H1 (cell line): ENCODE measurements at regions not wholly inside any gene's neighbourhood (a gene's known extent, or its start where the extent isn't known, plus 50 kb on each side); places are given as distances from the start of the nearest gene placed in this dataset.

Experiments
- CTCF ChIA-PET: fragments of 300-600 bp; sonication (Branson Sonifier 250); formaldehyde crosslinking; loops from one replicate; lab custom pipeline; 2021; ENCODE audit not compliant: partially characterized antibody; lab: Charles Lee
- POLR2A ChIA-PET: fragments of 300-600 bp; sonication (Branson Sonifier 250); formaldehyde crosslinking; loops from one replicate; lab custom pipeline; 2021; ENCODE audit warnings: inconsistent platforms; ENCODE audit not compliant: partially characterized antibody; lab: Charles Lee
- DNase-seq, 2 experiments: peaks; one replicate each; pipeline versions ENCODE4 v3.0.0 to v3.0.0-alpha.2; 2010 to 2022; ENCODE audit warnings: low spot score in 2 of 2, low read depth in 1 of 2, mixed read lengths in 1 of 2
- FAIRE-seq: peaks from 2 replicates; lab custom pipeline; 2011; peaks lifted over from hg19 to GRCh38; lab: Jason Lieb, UNC
- H2AFZ ChIP-seq: 2 replicates; pipeline ENCODE4 v1.8.1; 2012; ENCODE audit warnings: low read length, inconsistent platforms
- H2AK5ac ChIP-seq: 2 replicates; pipeline ENCODE4 v1.6.1; 2013; ENCODE audit warnings: low read depth, low read length
- H2BK120ac ChIP-seq: replicated peaks from 2 replicates; pipeline ENCODE3; 2013; ENCODE audit warnings: low read depth, low read length, inconsistent platforms
- H2BK12ac ChIP-seq: 2 replicates; pipeline ENCODE4 v1.6.1; 2013; ENCODE audit warnings: low read depth, low read length
- H2BK15ac ChIP-seq: 2 replicates; pipeline ENCODE4 v1.6.1; 2013; ENCODE audit warnings: low read length
- H2BK20ac ChIP-seq: 2 replicates; pipeline ENCODE4 v1.6.1; 2013; ENCODE audit warnings: low read length
- H2BK5ac ChIP-seq: 2 replicates; pipeline ENCODE4 v1.6.1; 2013; ENCODE audit warnings: low read depth, low read length
- H3K14ac ChIP-seq: 2 replicates; pipeline ENCODE4 v1.6.1; 2013; ENCODE audit warnings: inconsistent platforms; ENCODE audit not compliant: insufficient read length
- H3K18ac ChIP-seq: 2 replicates; pipeline ENCODE4 v1.6.1; 2013; ENCODE audit warnings: low read length; ENCODE audit errors: extremely low read depth
- H3K23ac ChIP-seq: 2 replicates; pipeline ENCODE4 v1.6.1; 2013; ENCODE audit warnings: inconsistent platforms; ENCODE audit not compliant: insufficient read length
- H3K23me2 ChIP-seq: 2 replicates; pipeline ENCODE4 v1.6.1; 2013; ENCODE audit warnings: low read depth, low read length
- H3K27ac ChIP-seq: 2 replicates; pipeline ENCODE4 v1.6.1; 2011; ENCODE audit warnings: low read depth, low read length, inconsistent platforms
- H3K27me3 ChIP-seq, 4 experiments: replicated peaks in 1 of 4; 1 replicate in 1 of 4; 2 replicates in 3 of 4; pipeline versions ENCODE4 v1.6.1 to v1.8.1; 2011 to 2013; ENCODE audit warnings: low read length in 3 of 4, mild to moderate bottlenecking in 3 of 4, inconsistent platforms in 2 of 4, mixed read lengths in 2 of 4, moderate library complexity in 1 of 4; ENCODE audit not compliant: control insufficient read depth in 3 of 4, insufficient read depth in 3 of 4; ENCODE audit errors: extremely low read depth in 1 of 4
- H3K36me3 ChIP-seq, 4 experiments: 2 replicates each; pipeline versions ENCODE4 v1.6.1 to v1.8.1; 2011 to 2013; ENCODE audit warnings: mild to moderate bottlenecking in 4 of 4, low read length in 3 of 4, moderate library complexity in 2 of 4, control low read depth in 1 of 4, inconsistent platforms in 1 of 4; ENCODE audit not compliant: insufficient read depth in 4 of 4, control insufficient read depth in 2 of 4
- H3K4ac ChIP-seq: replicated peaks from 2 replicates; pipeline ENCODE3; 2013; ENCODE audit warnings: low read length, low read depth, mixed read lengths, inconsistent platforms; ENCODE audit not compliant: insufficient read length
- H3K4me1 ChIP-seq, 4 experiments: replicated peaks in 1 of 4; 1 replicate in 1 of 4; 2 replicates in 3 of 4; pipeline versions ENCODE4 v1.6.1 to v1.8.1; 2011 to 2013; ENCODE audit warnings: low read length in 3 of 4, inconsistent platforms in 2 of 4, mixed read lengths in 1 of 4; ENCODE audit not compliant: insufficient read depth in 4 of 4, control insufficient read depth in 3 of 4
- H3K4me2 ChIP-seq, 2 experiments: 2 replicates each; pipeline versions ENCODE4 v1.6.1 to v1.8.1; 2011 to 2013; ENCODE audit warnings: low read depth in 2 of 2, low read length in 2 of 2, control low read depth in 1 of 2, inconsistent platforms in 1 of 2, mild to moderate bottlenecking in 1 of 2; ENCODE audit not compliant: insufficient read depth in 1 of 2
- H3K4me3 ChIP-seq, 4 experiments: fragments of 200-600, 300-600 bp in 1 of 4; sonication (generic), shearing (Covaris generic), sonication (Bioruptor Twin) in 1 of 4; 2 replicates each; pipeline versions ENCODE4 v1.5.1 to v1.8.1; 2011 to 2016; ENCODE audit warnings: low read length in 4 of 4, low read depth in 3 of 4, control low read depth in 2 of 4, inconsistent platforms in 2 of 4, mild to moderate bottlenecking in 2 of 4, mixed read lengths in 1 of 4, moderate library complexity in 1 of 4; ENCODE audit not compliant: insufficient read depth in 2 of 4; ENCODE audit errors: extremely low read depth in 1 of 4
- H3K56ac ChIP-seq: replicated peaks from 2 replicates; pipeline ENCODE3; 2013; ENCODE audit warnings: low read depth, mild to moderate bottlenecking, mixed read lengths, low read length, inconsistent platforms; ENCODE audit not compliant: insufficient read length
- H3K79me1 ChIP-seq: 2 replicates; pipeline ENCODE4 v1.6.1; 2013; ENCODE audit warnings: low read depth, low read length, control low read depth
- H3K79me2 ChIP-seq, 2 experiments: 2 replicates each; pipeline versions ENCODE4 v1.6.1 to v1.8.1; 2012 to 2013; ENCODE audit warnings: low read length in 2 of 2, mild to moderate bottlenecking in 2 of 2, inconsistent platforms in 1 of 2; ENCODE audit not compliant: insufficient read depth in 2 of 2, control insufficient read depth in 1 of 2
- H3K9ac ChIP-seq, 4 experiments: replicated peaks in 1 of 4; 1 replicate in 1 of 4; 2 replicates in 3 of 4; pipeline versions ENCODE4 v1.6.1 to v1.8.1; 2011 to 2013; ENCODE audit warnings: low read depth in 3 of 4, low read length in 3 of 4, control low read depth in 2 of 4, mild to moderate bottlenecking in 2 of 4, moderate library complexity in 2 of 4, inconsistent platforms in 1 of 4; ENCODE audit errors: extremely low read depth in 1 of 4
- H3K9me3 ChIP-seq, 2 experiments: 2 replicates each; pipeline versions ENCODE4 v1.6.1 to v1.8.1; 2012 to 2013; ENCODE audit warnings: mild to moderate bottlenecking in 2 of 2, moderate library complexity in 2 of 2, control low read depth in 1 of 2, inconsistent platforms in 1 of 2, low read depth in 1 of 2, low read length in 1 of 2, mixed read lengths in 1 of 2; ENCODE audit not compliant: insufficient read depth in 2 of 2
- H4K20me1 ChIP-seq, 2 experiments: replicated peaks in 1 of 2; 2 replicates each; pipeline versions ENCODE3 to v1.8.1; 2011 to 2013; ENCODE audit warnings: inconsistent platforms in 2 of 2, low read length in 2 of 2, mild to moderate bottlenecking in 1 of 2; ENCODE audit not compliant: insufficient read depth in 2 of 2, control insufficient read depth in 1 of 2
- H4K5ac ChIP-seq: 2 replicates; pipeline ENCODE4 v1.6.1; 2013; ENCODE audit warnings: low read length, low read depth, mixed read lengths, inconsistent platforms; ENCODE audit not compliant: insufficient read length
- H4K8ac ChIP-seq: 2 replicates; pipeline ENCODE4 v1.8.0; 2013; ENCODE audit warnings: mild to moderate bottlenecking, moderate library complexity, low read length, inconsistent platforms; ENCODE audit not compliant: insufficient read depth; ENCODE audit errors: extremely low read depth
- H4K91ac ChIP-seq: replicated peaks from 2 replicates; pipeline ENCODE3; 2013; ENCODE audit warnings: low read length, mixed read lengths, inconsistent platforms; ENCODE audit not compliant: insufficient read length
- BRCA1 ChIP-seq: IDR thresholded peaks from 2 replicates; pipeline ENCODE4 v1.6.1; 2012; ENCODE audit warnings: low read depth, low read length, improper control_type of control experiment
- CHD1 ChIP-seq: IDR thresholded peaks from 2 replicates; pipeline ENCODE4 v1.6.1; 2012; ENCODE audit warnings: low read depth, low read length, improper control_type of control experiment
- CTBP2 ChIP-seq: IDR thresholded peaks from 2 replicates; pipeline ENCODE4 v1.7.0; 2011; ENCODE audit warnings: borderline replicate concordance, mild to moderate bottlenecking, moderate library complexity, mixed read lengths, low read length; ENCODE audit not compliant: insufficient read depth, insufficient read length
- JUND ChIP-seq: IDR thresholded peaks from 2 replicates; pipeline ENCODE4 v1.6.1; 2011; ENCODE audit warnings: mild to moderate bottlenecking, improper control_type of control experiment, low read length
- POLR2A ChIP-seq, 2 experiments: IDR thresholded peaks; 1 replicate in 1 of 2; 2 replicates in 1 of 2; pipeline ENCODE4 v1.6.1; 2011; ENCODE audit warnings: low read depth in 2 of 2, low read length in 2 of 2, mild to moderate bottlenecking in 2 of 2; ENCODE audit errors: control extremely low read depth in 1 of 2
- RAD21 ChIP-seq, 2 experiments: IDR thresholded peaks in 1 of 2; conservative IDR thresholded peaks in 1 of 2; 2 replicates each; pipeline ENCODE4 v1.6.1; 2011; ENCODE audit warnings: low read depth in 2 of 2, low read length in 2 of 2, improper control_type of control experiment in 1 of 2, inconsistent platforms in 1 of 2, mild to moderate bottlenecking in 1 of 2, moderate library complexity in 1 of 2
- RFX5 ChIP-seq: IDR thresholded peaks from 2 replicates; pipeline ENCODE4 v1.6.1; 2011; ENCODE audit warnings: low read depth, low read length, improper control_type of control experiment, borderline replicate concordance
- SIN3A ChIP-seq, 2 experiments: IDR thresholded peaks in 1 of 2; conservative IDR thresholded peaks in 1 of 2; 2 replicates each; pipeline ENCODE4 v1.6.1; 2011 to 2012; ENCODE audit warnings: low read length in 2 of 2, improper control_type of control experiment in 1 of 2, low read depth in 1 of 2, mild to moderate bottlenecking in 1 of 2
- WGBS, 2 experiments: shearing (Covaris generic) in 1 of 2; methylation state at CpG; one replicate each; pipeline versions ENCODE4 v1.1.6 to v1.1.7; 2013 to 2015; ENCODE audit warnings: low lambda C conversion rate in 2 of 2, mixed read lengths in 2 of 2, inconsistent platforms in 1 of 2, low coverage in 1 of 2, missing lambda C conversion rate in 1 of 2; ENCODE audit not compliant: insufficient replicate concordance in 2 of 2, insufficient coverage in 1 of 2, insufficient read length in 1 of 2; ENCODE audit errors: extremely low coverage in 1 of 2, missing lambda C conversion rate in 1 of 2; 5-methylcytosine and 5-hydroxymethylcytosine counted together

DNA sequence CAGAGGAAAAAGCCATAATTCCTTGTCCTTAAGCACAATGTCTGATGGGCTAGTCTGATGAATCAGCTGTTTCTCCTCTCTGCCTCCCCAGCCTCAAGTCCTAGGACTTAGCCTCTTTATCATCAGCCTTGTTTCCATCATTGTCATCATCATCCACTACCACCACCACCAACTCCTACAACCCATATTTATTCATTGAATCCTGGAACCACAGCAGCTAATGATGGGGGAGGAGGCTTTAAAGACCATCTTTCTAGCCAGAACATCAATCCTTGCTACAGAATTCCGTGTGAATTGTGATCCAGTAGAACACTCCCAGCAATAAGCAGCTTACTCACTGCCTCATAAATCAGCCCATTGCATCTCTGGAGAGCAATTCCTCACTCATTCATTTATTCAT is 97.6 kb upstream of the TMEM132E start:
- no peak overlapping the region for H3K56ac ChIP-seq
- H3K9me3 ChIP-seq = no peaks in the 10 kb centered on the region
- no peak overlapping the region for H2BK12ac ChIP-seq
- H4K8ac ChIP-seq = no peak overlapping the region
- no peak overlapping the region for H2AFZ ChIP-seq
- CTCF ChIA-PET = interaction anchor here (1.2 kb wide), 1 partner anchor 9 kb away, joined by 3 read pairs; no protein-coding TSS in a partner anchor
- H2AK5ac ChIP-seq = no peak overlapping the region
- 78% methylated on average over 1 of the region's 1 CpG; no CpG with 5 or more reads in 1 of the 2 experiments for WGBS, 2 experiments
- no peak overlapping the region for H2BK15ac ChIP-seq
- no peak overlapping the region for H3K27ac ChIP-seq
- H3K23ac ChIP-seq = no peak overlapping the region
- no peaks in the 10 kb centered on the region; a peak in 2 of 7 replicates for H3K4me1 ChIP-seq
- H3K79me2 ChIP-seq = no peaks in the 10 kb centered on the region
- no peak overlapping the region for H2BK5ac ChIP-seq
- FAIRE-seq = no peak
- no peak overlapping the region for H3K18ac ChIP-seq
- H3K36me3 ChIP-seq = no peaks in the 10 kb centered on the region
- H3K79me1 ChIP-seq = no peaks in the 10 kb centered on the region
- DNase-seq = no peak
- H3K23me2 ChIP-seq = no peaks in the 10 kb centered on the region
- POLR2A ChIA-PET = no interaction called here
- H3K27me3 ChIP-seq = no peaks in the 10 kb centered on the region
- H3K14ac ChIP-seq = no peak overlapping the region
- no peaks in the 10 kb centered on the region for H4K20me1 ChIP-seq
- no peak overlapping the region for H4K5ac ChIP-seq
- H3K4me3 ChIP-seq = no peak overlapping the region
- no peak overlapping the region for H3K4me2 ChIP-seq
- H2BK20ac ChIP-seq = no peak overlapping the region
- H3K4ac ChIP-seq = no peak overlapping the region
- no peak overlapping the region for H3K9ac ChIP-seq
- H2BK120ac ChIP-seq = no peak overlapping the region
- TF ChIP-seq RFX5 (no peak), CHD1 (no peak), CTBP2 (no peak), SIN3A (conservative IDR thresholded peaks at IDR 0.05 in 1 of 2, IDR thresholded peaks at IDR 0.05 in 1 of 2; ENCODE audit: low read depth in 1 of 2, low read length in 2 of 2) (no peak), POLR2A (IDR thresholded peaks at IDR 0.05; ENCODE audit: control extremely low read depth in 1 of 2, low read depth in 2 of 2, low read length in 2 of 2) (no peak), JUND (no peak), BRCA1 (no peak), RAD21 (IDR thresholded peaks at IDR 0.05 in 1 of 2, conservative IDR thresholded peaks at IDR 0.05 in 1 of 2; ENCODE audit: low read depth in 2 of 2, low read length in 2 of 2) (no peak)
- H4K91ac ChIP-seq = no peak overlapping the region
